HL-60 (cell line): ENCODE measurements at regions not wholly inside any gene's neighbourhood (a gene's known extent, or its start where the extent isn't known, plus 50 kb on each side); places are given as distances from the start of the nearest gene placed in this dataset.

ENCODE experiments used
- CTCF ChIP-seq: IDR thresholded peaks from one replicate; pipeline ENCODE4 v1.5.1; 2011; ENCODE audit warnings: low read length, control low read depth, inconsistent platforms; ENCODE audit not compliant: insufficient read depth
- GABPA ChIP-seq: IDR thresholded peaks from 2 replicates; pipeline ENCODE4 v1.6.1; 2012; ENCODE audit warnings: low read depth
- POLR2AphosphoS5 ChIP-seq: IDR thresholded peaks from 2 replicates; pipeline ENCODE4 v1.6.1; 2012; ENCODE audit warnings: low read depth
- REST ChIP-seq: IDR thresholded peaks from 2 replicates; pipeline ENCODE4 v1.6.1; 2012; ENCODE audit warnings: low read depth; ENCODE audit not compliant: insufficient replicate concordance
- SPI1 ChIP-seq: IDR thresholded peaks from 2 replicates; pipeline ENCODE4 v1.6.1; 2012; ENCODE audit warnings: low read depth, mild to moderate bottlenecking, borderline replicate concordance

DNA sequence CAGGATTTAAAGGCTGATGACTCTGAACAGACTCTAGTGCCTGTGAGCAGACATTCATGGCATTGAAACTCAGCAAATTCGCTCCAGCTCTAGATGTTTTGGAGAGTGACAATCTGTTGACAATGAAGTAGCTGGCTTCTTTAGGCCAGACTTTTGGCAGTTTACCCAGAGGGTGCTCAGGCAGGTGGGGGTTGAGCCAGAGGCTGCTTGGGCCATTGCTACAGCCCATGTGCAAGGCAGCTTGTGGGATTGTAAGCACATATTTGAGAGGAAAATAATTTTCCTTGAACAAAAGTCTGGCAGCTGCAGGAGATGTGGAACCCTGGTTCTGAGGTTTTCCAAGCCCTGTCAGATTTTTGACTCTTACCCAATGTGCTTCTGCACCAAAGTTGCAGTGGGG is 311.6 kb downstream of the CDC5L start:
- TF ChIP-seq CTCF (no peak), POLR2AphosphoS5 (no peak), GABPA (no peak), SPI1 (no peak), REST (no peak)
